OCI-LY7 (cell line): ENCODE measurements at regions not wholly inside any gene's neighbourhood (a gene's known extent, or its start where the extent isn't known, plus 50 kb on each side); places are given as distances from the start of the nearest gene placed in this dataset.

ENCODE experiments used
- BruUV-seq: library from RNA; stranded (reverse); fragments of 400-500 nt; replicated peaks from 2 replicates; lab custom pipeline; 2021; lab: Mats Ljungman, UMichigan
- CTCF ChIA-PET: fragments of 300-600 bp; sonication (Branson Sonifier 250); formaldehyde crosslinking; loops from one replicate; lab custom pipeline; 2022; ENCODE audit warnings: antibody characterized with exemption; ENCODE audit not compliant: unreplicated experiment; lab: Charles Lee
- POLR2A ChIA-PET: fragments of 300-600 bp; sonication (Branson Sonifier 250); formaldehyde crosslinking; loops from one replicate; lab custom pipeline; 2022; ENCODE audit warnings: antibody characterized with exemption; lab: Charles Lee
- DNase-seq: peaks from one replicate; pipeline ENCODE4 v3.0.0-alpha.2; 2015; ENCODE audit warnings: low spot score
- H2AFZ ChIP-seq: fragments of 200-600 bp; sonication (generic), shearing (Covaris generic); 2 replicates; pipeline ENCODE4 v1.6.1; 2014; ENCODE audit warnings: mild to moderate bottlenecking, antibody characterized with exemption, low read length, moderate library complexity
- H3K27ac ChIP-seq: fragments of 200-600 bp; sonication (generic); 2 replicates; pipeline ENCODE4 v1.5.1; 2014; ENCODE audit warnings: mixed run types, low read depth, mild to moderate bottlenecking, moderate library complexity, low read length, inconsistent platforms; ENCODE audit not compliant: poor library complexity, severe bottlenecking
- H3K36me3 ChIP-seq: fragments of 200-600 bp; sonication (generic); 2 replicates; pipeline ENCODE4 v1.6.1; 2014; ENCODE audit warnings: mild to moderate bottlenecking, antibody characterized with exemption, low read length, moderate library complexity, mixed read lengths; ENCODE audit not compliant: insufficient read depth
- H3K4me1 ChIP-seq: fragments of 200-600 bp; sonication (generic); 2 replicates; pipeline ENCODE4 v1.5.1; 2014; ENCODE audit warnings: mild to moderate bottlenecking, low read length; ENCODE audit not compliant: insufficient read depth, poor library complexity, severe bottlenecking
- H3K4me2 ChIP-seq: fragments of 200-600 bp; sonication (generic); 2 replicates; pipeline ENCODE4 v1.6.1; 2014; ENCODE audit warnings: mild to moderate bottlenecking, low read length
- H3K4me3 ChIP-seq: fragments of 200-600 bp; sonication (generic); 2 replicates; pipeline ENCODE4 v1.5.1; 2014; ENCODE audit warnings: mild to moderate bottlenecking, low read depth, low read length; ENCODE audit not compliant: poor library complexity, severe bottlenecking
- H3K79me2 ChIP-seq: fragments of 200-600 bp; sonication (generic); 2 replicates; pipeline ENCODE4 v1.6.1; 2016; ENCODE audit warnings: low read depth, mild to moderate bottlenecking, low read length, moderate library complexity, mixed read lengths; ENCODE audit not compliant: insufficient read depth
- H3K9me2 ChIP-seq: fragments of 200-600 bp; sonication (generic); 2 replicates; pipeline ENCODE4 v1.6.1; 2016; ENCODE audit warnings: mild to moderate bottlenecking, low read length, mixed read lengths; ENCODE audit not compliant: insufficient read depth
- H3K9me3 ChIP-seq: fragments of 200-600 bp; sonication (generic); 2 replicates; pipeline ENCODE4 v1.6.1; 2014; ENCODE audit warnings: mild to moderate bottlenecking, mixed run types, low read length, mixed read lengths
- H4K20me1 ChIP-seq: fragments of 200-600 bp; sonication (generic); 2 replicates; pipeline ENCODE4 v1.6.1; 2014; ENCODE audit warnings: mild to moderate bottlenecking, antibody characterized with exemption, low read length, moderate library complexity, mixed read lengths; ENCODE audit not compliant: insufficient read depth
- EZH2phosphoT487 ChIP-seq: fragments of 200-600 bp; sonication (generic); IDR thresholded peaks from 2 replicates; pipeline ENCODE4 v1.6.1; 2018; ENCODE audit warnings: low read depth, borderline replicate concordance, mild to moderate bottlenecking, mixed run types, antibody characterized with exemption, low read length, moderate library complexity, mixed read lengths
- intact Hi-C: fragments of 100-400 bp; cut with micrococcal nuclease; formaldehyde crosslinking; loops from one replicate; pipeline ENCODE4 v1.10.0; 2022; ENCODE audit not compliant: unreplicated experiment
- TF ChIP-seq, protein P1 (sequence below): fragments of 200-600 bp; sonication (generic); conservative IDR thresholded peaks from 2 replicates; pipeline ENCODE4 v1.5.1; 2014; ENCODE audit warnings: mild to moderate bottlenecking, antibody characterized with exemption, low read length, moderate library complexity, mixed read lengths

DNA sequence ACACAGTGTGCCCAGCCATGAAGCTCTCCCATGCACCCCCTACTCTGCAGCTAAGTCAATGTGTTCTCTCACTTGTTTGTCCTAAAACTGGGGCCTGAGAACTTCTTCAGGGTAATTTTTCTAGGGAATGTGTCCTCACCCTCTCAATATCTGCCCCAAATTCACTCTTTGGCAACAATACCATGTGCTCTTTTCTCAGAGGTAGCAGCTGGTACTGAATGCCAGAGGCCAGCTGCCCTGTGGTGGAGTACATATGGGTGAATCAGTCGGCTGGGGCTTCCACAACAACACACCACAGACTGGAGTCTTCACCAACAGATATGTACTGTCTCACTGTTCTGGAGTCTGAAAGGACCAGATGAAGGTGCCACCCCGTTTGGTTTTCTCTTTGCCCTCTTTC lies 97.7 kb upstream of the TOP3B start:
- Histone ChIP-seq H3K36me3 (no peaks in the 10 kb centered on the region), H3K27ac (no peak overlapping the region), H3K9me2 (no peaks in the 10 kb centered on the region), H3K4me3 (no peak overlapping the region), H2AFZ (peak overlapping the region; percentile 27; the same call in 1 of the 2 replicates), H3K4me2 (no peak overlapping the region), H3K9me3 (no peaks in the 10 kb centered on the region), H4K20me1 (no peaks in the 10 kb centered on the region), H3K4me1 (peaks cover 6% of the 10 kb centered on the region), H3K79me2 (no peaks in the 10 kb centered on the region)
- TF ChIP-seq, protein P1, sequence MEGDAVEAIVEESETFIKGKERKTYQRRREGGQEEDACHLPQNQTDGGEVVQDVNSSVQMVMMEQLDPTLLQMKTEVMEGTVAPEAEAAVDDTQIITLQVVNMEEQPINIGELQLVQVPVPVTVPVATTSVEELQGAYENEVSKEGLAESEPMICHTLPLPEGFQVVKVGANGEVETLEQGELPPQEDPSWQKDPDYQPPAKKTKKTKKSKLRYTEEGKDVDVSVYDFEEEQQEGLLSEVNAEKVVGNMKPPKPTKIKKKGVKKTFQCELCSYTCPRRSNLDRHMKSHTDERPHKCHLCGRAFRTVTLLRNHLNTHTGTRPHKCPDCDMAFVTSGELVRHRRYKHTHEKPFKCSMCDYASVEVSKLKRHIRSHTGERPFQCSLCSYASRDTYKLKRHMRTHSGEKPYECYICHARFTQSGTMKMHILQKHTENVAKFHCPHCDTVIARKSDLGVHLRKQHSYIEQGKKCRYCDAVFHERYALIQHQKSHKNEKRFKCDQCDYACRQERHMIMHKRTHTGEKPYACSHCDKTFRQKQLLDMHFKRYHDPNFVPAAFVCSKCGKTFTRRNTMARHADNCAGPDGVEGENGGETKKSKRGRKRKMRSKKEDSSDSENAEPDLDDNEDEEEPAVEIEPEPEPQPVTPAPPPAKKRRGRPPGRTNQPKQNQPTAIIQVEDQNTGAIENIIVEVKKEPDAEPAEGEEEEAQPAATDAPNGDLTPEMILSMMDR = no peak
- TF ChIP-seq EZH2phosphoT487 = no peak
- POLR2A ChIA-PET = interaction anchor here (0.7 kb wide), 1 partner anchor 18 kb away, joined by 3 read pairs; no protein-coding TSS in a partner anchor
- intact Hi-C loops = no loop called here
- no TSS peak for BruUV-seq
- no peak for DNase-seq
- CTCF ChIA-PET = no interaction called here

DNA sequence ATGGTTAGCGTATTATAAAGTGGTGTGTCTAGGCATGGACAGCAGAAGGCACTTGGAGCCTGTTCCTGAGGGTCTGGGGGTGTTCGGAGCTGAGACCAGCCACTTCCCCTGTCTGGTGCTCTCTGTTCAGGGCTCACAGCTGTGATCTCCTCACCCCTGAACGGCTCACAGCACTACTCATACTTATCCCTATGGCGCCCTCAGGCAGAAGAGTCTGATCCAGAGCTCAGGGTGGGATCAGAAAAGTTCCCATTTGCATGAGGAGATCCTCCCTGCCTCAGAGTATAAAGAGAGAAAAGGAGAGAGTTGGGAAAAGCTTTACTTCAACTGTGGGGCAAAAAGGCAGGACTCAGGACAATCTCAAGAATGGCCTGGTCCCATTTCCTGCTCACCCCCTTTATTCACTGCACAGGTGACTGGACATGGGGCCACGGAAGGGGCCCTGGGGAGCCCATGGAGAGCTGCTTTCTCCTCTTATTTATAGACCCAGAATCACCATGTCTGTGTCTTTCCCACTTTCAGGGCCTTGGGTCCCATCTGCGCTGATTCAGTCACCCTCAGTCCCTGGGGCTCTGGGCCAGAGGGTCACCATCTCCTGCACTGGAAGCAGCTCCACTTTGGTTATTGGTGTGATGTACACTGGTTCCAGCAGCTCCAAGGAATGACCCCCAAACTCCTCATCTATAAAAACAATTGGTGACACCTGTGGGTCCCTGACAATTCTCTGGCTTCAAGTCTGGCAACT lies 97.0 kb upstream of the TOP3B start:
- H3K36me3 ChIP-seq = no peaks in the 10 kb centered on the region
- no peak overlapping the region for H3K27ac ChIP-seq
- no peak for DNase-seq
- intact Hi-C loops = no loop called here
- H3K9me3 ChIP-seq = no peaks in the 10 kb centered on the region
- H4K20me1 ChIP-seq = no peaks in the 10 kb centered on the region
- H3K4me2 ChIP-seq = no peak overlapping the region
- H2AFZ ChIP-seq = peak overlapping the region; percentile 27; the same call in 1 of the 2 replicates
- no peak overlapping the region for H3K4me3 ChIP-seq
- no TSS peak for BruUV-seq
- CTCF ChIA-PET = no interaction called here
- H3K4me1 ChIP-seq = peaks cover 6% of the 10 kb centered on the region
- POLR2A ChIA-PET = interaction anchor here (0.7 kb wide), 1 partner anchor 19 kb away, joined by 3 read pairs; no protein-coding TSS in a partner anchor
- no peaks in the 10 kb centered on the region for H3K79me2 ChIP-seq
- no peak for TF ChIP-seq EZH2phosphoT487
- TF ChIP-seq, protein P1 = no peak
- no peaks in the 10 kb centered on the region for H3K9me2 ChIP-seq

DNA sequence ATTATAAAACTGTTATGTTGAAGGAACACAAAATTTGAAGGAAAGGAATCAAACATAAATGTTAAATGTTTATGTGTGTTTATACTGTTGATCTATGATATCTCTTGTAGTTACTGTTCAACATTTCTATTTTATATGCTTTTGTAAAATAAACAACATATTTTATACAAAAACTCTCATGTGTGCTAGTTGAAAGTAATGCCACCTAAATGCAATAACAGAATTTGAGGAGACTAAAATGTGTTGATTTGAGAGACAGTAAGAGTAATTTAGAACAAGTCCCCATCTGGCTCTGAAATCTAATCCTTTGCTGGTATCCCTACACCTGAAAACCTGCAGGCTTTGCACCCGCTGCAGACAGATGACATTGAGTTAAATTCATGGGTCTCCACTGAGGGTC lies 95.7 kb upstream of the TOP3B start:
- Histone ChIP-seq H3K9me3 (no peaks in the 10 kb centered on the region), H3K9me2 (no peaks in the 10 kb centered on the region), H3K36me3 (no peaks in the 10 kb centered on the region), H2AFZ (no peak overlapping the region), H4K20me1 (no peaks in the 10 kb centered on the region), H3K4me1 (peaks cover 6% of the 10 kb centered on the region), H3K79me2 (no peaks in the 10 kb centered on the region), H3K4me2 (no peak overlapping the region), H3K27ac (no peak overlapping the region), H3K4me3 (no peak overlapping the region)
- POLR2A ChIA-PET = no interaction called here
- intact Hi-C loops = no loop called here
- no TSS peak for BruUV-seq
- DNase-seq = no peak
- TF ChIP-seq, protein P1 = no peak
- no peak for TF ChIP-seq EZH2phosphoT487
- CTCF ChIA-PET = no interaction called here
